OCI-LY7 (cell line): ENCODE measurements at regions not wholly inside any gene's neighbourhood (a gene's known extent, or its start where the extent isn't known, plus 50 kb on each side); places are given as distances from the start of the nearest gene placed in this dataset.

Source experiments
- EZH2phosphoT487 ChIP-seq: fragments of 200-600 bp; sonication (generic); IDR thresholded peaks from 2 replicates; pipeline ENCODE4 v1.6.1; 2018; ENCODE audit warnings: low read depth, borderline replicate concordance, mild to moderate bottlenecking, mixed run types, antibody characterized with exemption, low read length, moderate library complexity, mixed read lengths
- TF ChIP-seq, protein P1 (sequence below): fragments of 200-600 bp; sonication (generic); conservative IDR thresholded peaks from 2 replicates; pipeline ENCODE4 v1.5.1; 2014; ENCODE audit warnings: mild to moderate bottlenecking, antibody characterized with exemption, low read length, moderate library complexity, mixed read lengths

DNA sequence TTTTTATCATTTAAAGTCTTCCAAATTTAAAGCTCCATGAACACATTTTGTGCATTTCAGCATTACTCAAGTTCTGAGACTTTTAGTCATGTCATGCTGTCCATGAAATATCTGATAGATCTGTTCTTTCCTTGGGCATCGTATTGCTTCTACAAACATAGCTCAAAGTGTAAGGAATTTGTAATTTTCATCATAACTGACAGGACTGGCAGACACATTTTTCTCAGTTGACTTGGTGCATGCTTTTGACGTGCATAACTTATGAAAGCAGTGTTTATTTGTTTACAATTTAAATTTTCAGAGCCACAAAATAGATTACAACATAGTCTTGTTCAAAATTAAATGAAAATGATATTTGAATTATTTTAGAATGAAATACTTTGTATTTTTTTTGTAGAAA, 812.1 kb upstream of the NOVA1 start:
- TF ChIP-seq, protein P1, sequence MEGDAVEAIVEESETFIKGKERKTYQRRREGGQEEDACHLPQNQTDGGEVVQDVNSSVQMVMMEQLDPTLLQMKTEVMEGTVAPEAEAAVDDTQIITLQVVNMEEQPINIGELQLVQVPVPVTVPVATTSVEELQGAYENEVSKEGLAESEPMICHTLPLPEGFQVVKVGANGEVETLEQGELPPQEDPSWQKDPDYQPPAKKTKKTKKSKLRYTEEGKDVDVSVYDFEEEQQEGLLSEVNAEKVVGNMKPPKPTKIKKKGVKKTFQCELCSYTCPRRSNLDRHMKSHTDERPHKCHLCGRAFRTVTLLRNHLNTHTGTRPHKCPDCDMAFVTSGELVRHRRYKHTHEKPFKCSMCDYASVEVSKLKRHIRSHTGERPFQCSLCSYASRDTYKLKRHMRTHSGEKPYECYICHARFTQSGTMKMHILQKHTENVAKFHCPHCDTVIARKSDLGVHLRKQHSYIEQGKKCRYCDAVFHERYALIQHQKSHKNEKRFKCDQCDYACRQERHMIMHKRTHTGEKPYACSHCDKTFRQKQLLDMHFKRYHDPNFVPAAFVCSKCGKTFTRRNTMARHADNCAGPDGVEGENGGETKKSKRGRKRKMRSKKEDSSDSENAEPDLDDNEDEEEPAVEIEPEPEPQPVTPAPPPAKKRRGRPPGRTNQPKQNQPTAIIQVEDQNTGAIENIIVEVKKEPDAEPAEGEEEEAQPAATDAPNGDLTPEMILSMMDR, result no peak
- TF ChIP-seq EZH2phosphoT487, result no peak
